Activated naive CD4-positive, alpha-beta T cell treated with anti-CD3 and anti-CD28 coated beads, Interleukin-2, amount 50 U/mL, for 72 hours (primary cell): ENCODE measurements at regions not wholly inside any gene's neighbourhood (a gene's known extent, or its start where the extent isn't known, plus 50 kb on each side); places are given as distances from the start of the nearest gene placed in this dataset.

ENCODE experiments used
- ATAC-seq, 2 donors: fragments of 150-1000 bp; cut with Tn5 transposase; 2 replicates each; pipeline ENCODE4 v1.10.0; 2021; ENCODE audit warnings: mild to moderate bottlenecking in 2 of 2, moderate library complexity in 2 of 2
- DNase-seq, 2 donors: peaks; one replicate each; pipeline ENCODE4 v3.0.0; 2021 to 2022; ENCODE audit warnings: low spot score in 2 of 2
- H3K27ac Mint-ChIP-seq, 2 donors: one replicate each; pipeline ENCODE4 v1.8.0; 2022; ENCODE audit warnings: mild to moderate bottlenecking in 2 of 2, mixed read lengths in 2 of 2
- H3K36me3 Mint-ChIP-seq, 2 donors: one replicate each; pipeline ENCODE4 v1.8.0; 2022; ENCODE audit warnings: mixed read lengths in 2 of 2
- H3K9me3 Mint-ChIP-seq, 2 donors: one replicate each; pipeline ENCODE4 v1.8.0; 2022; ENCODE audit warnings: mixed read lengths in 2 of 2

DNA sequence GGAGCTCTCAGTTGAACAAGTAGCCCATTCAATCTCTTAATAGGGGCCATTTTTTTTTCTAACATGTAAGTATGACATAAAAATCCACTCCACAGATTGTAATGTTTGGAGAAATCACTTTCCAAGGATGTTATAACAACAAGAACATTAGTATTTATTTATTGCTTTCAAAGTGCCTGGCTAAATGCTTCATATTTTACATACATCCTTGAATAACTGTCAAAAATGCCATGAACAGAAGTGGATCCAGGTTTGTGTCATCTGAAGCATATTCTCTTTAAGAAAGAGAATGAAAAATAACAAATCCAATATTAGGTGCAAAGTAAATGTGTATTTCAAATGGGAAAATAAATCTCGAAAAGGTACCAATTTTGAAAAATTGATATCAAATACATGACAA, 344.0 kb upstream of the FAT3 start:
- DNase-seq, result no peak
- ATAC-seq, result no peak
- Mint-ChIP-seq H3K36me3 (no peaks in the 10 kb centered on the region), H3K9me3 (peaks cover 3 to 7% of the 10 kb centered on the region in 2 donors), H3K27ac (no peak overlapping the region)

DNA sequence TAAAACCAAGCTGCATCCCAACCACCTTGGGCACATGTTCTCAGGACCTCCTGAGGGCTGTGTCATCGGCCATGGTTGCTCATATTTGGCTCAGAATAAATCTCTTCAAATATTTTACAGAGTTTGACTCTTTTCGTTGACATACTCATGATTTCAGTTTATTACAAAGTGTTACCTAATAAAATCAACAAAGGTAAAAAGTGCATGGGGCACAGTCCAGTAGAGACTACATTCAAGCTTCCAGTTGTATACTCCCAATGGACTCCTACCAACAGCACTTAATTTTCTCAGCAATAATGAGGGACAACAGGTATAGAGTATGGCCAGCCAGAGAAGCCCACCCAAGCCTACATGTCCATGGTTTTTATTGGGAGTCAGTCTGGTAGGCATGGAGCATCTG, 347.9 kb upstream of the FAT3 start:
- Mint-ChIP-seq H3K9me3 (peaks cover 0 to 5% of the 10 kb centered on the region in 2 donors), H3K36me3 (no peaks in the 10 kb centered on the region), H3K27ac (no peak overlapping the region)
- no peak for ATAC-seq
- no peak for DNase-seq

- no peaks in the 10 kb centered on the region for H3K36me3 Mint-ChIP-seq
- H3K27ac Mint-ChIP-seq, result no peak overlapping the region
- H3K9me3 Mint-ChIP-seq, result peaks cover 17 to 24% of the 10 kb centered on the region in 2 donors
These were observed 352.4 kb upstream of the FAT3 start for GRCh38 chr11:91872243-91872642.

GRCh38 chr11:91871791-91872190, 352.8 kb upstream of the FAT3 start:
- no peak overlapping the region for H3K27ac Mint-ChIP-seq
- ATAC-seq (no peak), DNase-seq (no peak)
- H3K36me3 Mint-ChIP-seq, result no peaks in the 10 kb centered on the region
- H3K9me3 Mint-ChIP-seq, result peaks cover 19 to 24% of the 10 kb centered on the region in 2 donors

More at GRCh38 chr11:91872243-91872642, 352.4 kb upstream of the FAT3 start:
- ATAC-seq, result no peak
- no peak for DNase-seq

DNA sequence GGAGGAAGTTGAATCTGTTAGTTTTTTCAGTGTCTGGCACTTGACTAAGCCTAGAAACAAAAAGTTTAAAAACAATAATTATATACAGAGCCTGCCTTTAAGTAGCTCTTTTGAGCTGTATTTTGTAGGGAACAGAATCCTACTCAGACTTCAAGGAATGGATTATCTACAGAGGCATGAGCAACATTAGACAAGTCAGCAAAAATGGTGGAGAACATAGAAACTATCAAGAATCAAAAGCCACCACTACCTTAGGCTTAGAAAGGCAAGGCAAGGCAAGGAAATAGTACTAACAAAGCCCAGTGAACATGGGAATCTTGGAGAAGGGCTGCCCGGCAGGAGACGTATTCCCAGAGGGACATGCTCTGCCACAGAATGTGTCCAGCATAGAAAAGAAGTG, 353.6 kb upstream of the FAT3 start:
- DNase-seq, result no peak
- no peak for ATAC-seq
- no peaks in the 10 kb centered on the region for H3K36me3 Mint-ChIP-seq
- H3K27ac Mint-ChIP-seq, result no peak overlapping the region
- peaks cover 24 to 27% of the 10 kb centered on the region in 2 donors for H3K9me3 Mint-ChIP-seq

GRCh38 chr11:91869686-91870085, 354.9 kb upstream of the FAT3 start:
- Mint-ChIP-seq H3K36me3 (no peaks in the 10 kb centered on the region), H3K9me3 (peaks cover 24 to 27% of the 10 kb centered on the region in 2 donors), H3K27ac (no peak overlapping the region)
- no peak for DNase-seq
- no peak for ATAC-seq

DNA sequence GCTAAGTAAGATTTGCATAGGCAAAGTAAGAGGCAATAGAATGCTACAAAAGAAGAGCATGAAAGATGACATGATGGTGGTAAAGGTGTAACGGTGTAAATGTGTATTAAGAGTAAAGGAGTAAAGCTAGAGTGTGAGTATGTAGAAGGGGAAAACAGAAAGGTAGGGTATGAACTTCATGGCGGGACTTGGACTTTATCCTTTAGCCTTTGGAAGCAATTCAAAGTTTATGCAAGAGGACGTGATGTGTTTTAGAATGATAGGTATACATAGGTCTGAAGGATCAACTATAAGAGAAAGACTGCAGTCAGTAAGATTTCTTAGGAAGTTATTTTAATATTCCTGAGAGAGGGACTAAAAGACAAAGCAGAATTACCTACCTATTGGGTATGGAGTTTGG, 358.0 kb upstream of the FAT3 start:
- DNase-seq, result no peak
- no peaks in the 10 kb centered on the region for H3K36me3 Mint-ChIP-seq
- no peak for ATAC-seq
- H3K27ac Mint-ChIP-seq, result no peak overlapping the region
- peaks cover 22 to 28% of the 10 kb centered on the region in 2 donors for H3K9me3 Mint-ChIP-seq

GRCh38 chr11:91860661-91861060, 364.0 kb upstream of the FAT3 start:
- DNase-seq, result no peak
- ATAC-seq, result no peak
- Mint-ChIP-seq H3K36me3 (no peaks in the 10 kb centered on the region), H3K27ac (no peak overlapping the region), H3K9me3 (peaks cover 1 to 4% of the 10 kb centered on the region in 2 donors)

- no peak overlapping the region for H3K27ac Mint-ChIP-seq
- no peaks in the 10 kb centered on the region for H3K36me3 Mint-ChIP-seq
- no peak for ATAC-seq
- no peak for DNase-seq
- peaks cover 4 to 5% of the 10 kb centered on the region in 2 donors for H3K9me3 Mint-ChIP-seq
These were observed 365.0 kb upstream of the FAT3 start for GRCh38 chr11:91859666-91860065.

GRCh38 chr11:91857179-91857578, 367.4 kb upstream of the FAT3 start:
- no peaks in the 10 kb centered on the region for H3K36me3 Mint-ChIP-seq
- peaks cover 4 to 5% of the 10 kb centered on the region in 2 donors for H3K9me3 Mint-ChIP-seq
- DNase-seq (no peak), ATAC-seq (no peak)
- H3K27ac Mint-ChIP-seq, result no peak overlapping the region

DNA sequence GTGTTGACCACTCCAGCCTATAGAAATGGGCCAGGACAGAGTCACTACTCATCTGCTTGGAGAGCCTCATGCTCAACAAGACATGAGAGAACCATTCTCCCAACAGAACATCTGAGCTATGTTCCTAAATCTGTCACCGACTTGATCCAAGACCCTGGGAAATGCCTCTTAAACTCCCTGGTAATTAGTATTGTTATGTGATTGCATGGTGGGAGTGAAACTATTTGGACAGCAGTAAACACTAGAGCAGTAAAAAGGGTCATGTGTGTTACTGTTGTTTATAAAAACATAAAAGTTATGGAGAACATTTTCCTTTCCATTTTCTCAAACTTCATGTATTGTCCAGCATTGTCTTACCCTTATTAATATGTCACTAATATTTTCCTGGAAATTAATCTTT, 369.8 kb upstream of the FAT3 start:
- ATAC-seq (no peak), DNase-seq (no peak)
- peaks cover 3 to 15% of the 10 kb centered on the region in 2 donors for H3K9me3 Mint-ChIP-seq
- H3K27ac Mint-ChIP-seq, result no peak overlapping the region
- no peaks in the 10 kb centered on the region for H3K36me3 Mint-ChIP-seq

DNA sequence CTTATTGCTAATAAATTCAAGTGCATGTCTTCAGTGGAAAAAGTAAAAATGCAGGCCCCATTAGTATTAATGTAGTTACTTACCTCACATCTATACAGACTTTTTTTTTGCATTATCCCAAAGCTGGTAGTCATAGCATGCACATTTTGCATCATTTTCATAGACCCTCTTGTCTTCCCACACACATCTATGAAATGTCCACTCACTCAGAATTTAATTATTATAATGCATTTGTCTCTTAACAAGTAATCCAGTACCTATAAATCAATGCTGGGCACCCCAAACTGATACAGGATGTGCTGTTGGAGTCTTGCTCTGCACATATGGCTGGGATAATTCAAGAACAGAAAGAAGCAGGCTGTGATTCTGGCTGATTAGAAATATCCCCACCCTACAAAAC, 370.4 kb upstream of the FAT3 start:
- no peaks in the 10 kb centered on the region for H3K36me3 Mint-ChIP-seq
- H3K27ac Mint-ChIP-seq, result no peak overlapping the region
- DNase-seq (no peak), ATAC-seq (no peak)
- H3K9me3 Mint-ChIP-seq, result peaks cover 8 to 22% of the 10 kb centered on the region in 2 donors

- no peak for DNase-seq
These were observed 372.7 kb upstream of the FAT3 start for GRCh38 chr11:91851908-91852307.

DNA sequence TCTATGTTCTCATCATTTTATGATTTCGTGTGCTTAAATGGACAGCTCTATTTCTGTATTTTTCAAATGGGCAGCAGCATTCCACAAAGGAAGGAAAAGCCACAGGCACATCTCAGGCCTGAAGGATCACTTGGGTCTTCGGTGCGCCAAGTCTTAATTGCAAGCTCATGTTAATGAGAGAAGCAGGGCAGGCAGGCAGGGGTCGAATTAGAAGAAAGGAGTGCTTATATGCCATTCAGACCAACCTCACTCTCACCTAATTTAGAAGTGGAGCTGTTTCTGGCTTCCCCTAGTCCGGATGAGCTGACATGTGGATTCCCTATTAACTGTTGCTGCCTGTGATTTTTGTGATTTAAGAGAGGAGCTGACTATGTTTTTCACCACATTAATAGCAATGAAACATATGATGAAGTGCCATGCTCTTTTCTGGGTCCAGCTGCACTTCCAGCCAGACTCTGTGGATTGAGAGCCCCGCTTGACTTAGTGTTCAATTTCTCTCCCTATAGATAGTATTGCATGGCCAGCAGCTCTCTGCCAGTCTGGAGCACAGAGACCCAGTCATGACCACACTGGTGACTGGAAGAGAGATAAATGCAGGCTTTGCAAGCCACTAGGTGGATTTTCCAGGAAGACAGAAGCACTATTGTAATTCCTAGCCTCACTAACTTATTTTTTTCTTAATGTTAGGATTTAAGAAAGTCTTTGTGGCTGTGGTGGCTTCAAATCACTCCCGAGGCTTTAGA, 373.9 kb upstream of the FAT3 start:
- DNase-seq, result no peak

More at GRCh38 chr11:91851908-91852307, 372.7 kb upstream of the FAT3 start:
- ATAC-seq, result no peak
- H3K27ac Mint-ChIP-seq, result no peak overlapping the region
- peaks cover 12 to 30% of the 10 kb centered on the region in 2 donors for H3K9me3 Mint-ChIP-seq
- H3K36me3 Mint-ChIP-seq, result no peaks in the 10 kb centered on the region

GRCh38 chr11:91850021-91850420, 374.6 kb upstream of the FAT3 start:
- DNase-seq (no peak), ATAC-seq (no peak)
- Mint-ChIP-seq H3K9me3 (peaks cover 12 to 30% of the 10 kb centered on the region in 2 donors), H3K36me3 (no peaks in the 10 kb centered on the region), H3K27ac (no peak overlapping the region)

More for the DNA sequence above, 373.9 kb upstream of the FAT3 start:
- H3K36me3 Mint-ChIP-seq, result no peaks in the 10 kb centered on the region
- peaks cover 12 to 32% of the 10 kb centered on the region in 2 donors for H3K9me3 Mint-ChIP-seq
- no peak for ATAC-seq
- no peak overlapping the region for H3K27ac Mint-ChIP-seq

DNA sequence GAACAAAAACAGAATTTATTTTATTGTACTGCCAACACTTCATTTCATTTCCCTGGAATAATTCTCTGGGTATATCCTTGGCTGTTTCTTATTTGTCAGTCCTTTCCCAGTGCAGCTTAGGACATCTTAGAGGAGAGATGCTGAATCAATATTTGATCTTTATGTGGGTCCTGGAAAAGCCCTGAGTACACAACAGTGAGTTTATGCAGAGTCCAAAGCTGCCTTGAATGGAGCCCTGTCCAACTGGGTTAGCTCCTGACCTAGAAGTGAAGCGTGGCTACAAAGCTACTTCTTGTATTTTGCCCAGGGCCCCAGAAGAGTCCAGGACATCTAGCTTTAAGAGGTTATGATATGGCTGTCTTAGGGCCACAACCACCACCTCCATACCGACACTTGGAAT, 378.0 kb upstream of the FAT3 start:
- ATAC-seq, result no peak
- H3K9me3 Mint-ChIP-seq, result peaks cover 12 to 30% of the 10 kb centered on the region in 2 donors
- H3K27ac Mint-ChIP-seq, result no peak overlapping the region
- no peaks in the 10 kb centered on the region for H3K36me3 Mint-ChIP-seq
- DNase-seq, result no peak

DNA sequence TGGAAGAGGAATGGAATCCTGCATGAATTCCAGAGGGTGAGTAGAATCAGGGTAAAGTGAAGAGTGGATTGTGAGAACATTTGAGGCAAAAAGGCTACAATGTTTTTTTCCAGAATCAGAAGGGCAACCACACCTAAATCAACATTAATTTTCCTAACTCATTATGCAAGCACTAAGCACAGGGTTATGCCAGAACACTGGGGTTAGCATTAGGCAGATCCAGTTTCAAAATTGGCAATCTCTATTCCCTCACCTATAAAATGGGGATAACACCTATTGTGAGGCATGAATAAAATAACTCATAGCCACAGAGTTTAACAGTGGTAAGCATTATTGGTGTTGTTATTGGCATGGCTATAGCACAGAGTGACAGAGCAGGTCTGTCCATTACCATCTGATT, 378.6 kb upstream of the FAT3 start:
- DNase-seq (no peak), ATAC-seq (no peak)
- Mint-ChIP-seq H3K9me3 (peaks cover 12 to 25% of the 10 kb centered on the region in 2 donors), H3K27ac (no peak overlapping the region), H3K36me3 (no peaks in the 10 kb centered on the region)

DNA sequence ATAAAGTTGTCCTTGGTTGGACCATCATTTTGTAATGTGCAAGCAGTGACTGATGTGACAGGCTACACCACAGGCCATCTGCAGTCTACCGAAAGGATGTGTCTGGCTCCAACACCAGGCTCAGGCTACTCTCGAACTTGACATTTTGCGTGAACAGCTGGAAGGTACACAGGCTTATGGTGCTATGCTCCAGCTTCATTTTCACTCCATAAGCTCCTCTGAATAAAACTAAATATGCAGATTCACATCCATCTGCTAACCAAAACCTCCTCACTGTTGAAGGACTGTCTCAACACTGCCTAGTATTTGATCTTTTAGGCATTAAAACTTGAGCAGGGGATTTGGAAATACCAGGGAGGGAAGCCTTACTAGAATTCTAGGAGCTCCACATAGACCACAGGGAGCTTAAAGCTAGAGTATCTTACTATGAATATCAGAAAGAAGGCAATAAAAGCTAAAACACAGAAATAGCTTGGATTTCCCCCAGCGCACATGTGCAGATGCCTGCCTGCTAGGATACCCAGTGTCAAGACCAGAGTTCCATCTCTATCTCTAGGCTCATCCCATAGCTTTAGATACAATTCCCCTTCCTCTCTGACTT, 383.9 kb upstream of the FAT3 start:
- no peak for ATAC-seq
- Mint-ChIP-seq H3K36me3 (no peaks in the 10 kb centered on the region), H3K9me3 (peaks cover 7 to 16% of the 10 kb centered on the region in 2 donors), H3K27ac (no peak overlapping the region)
- no peak for DNase-seq
